Vagina (tissue), 2 donors: ENCODE measurements at regions not wholly inside any gene's neighbourhood (a gene's known extent, or its start where the extent isn't known, plus 50 kb on each side); places are given as distances from the start of the nearest gene placed in this dataset.

Experiments
- CTCF ChIP-seq, 3 experiments: fragments of 450-650 bp in 2 of 3; fragments of 200-600 bp in 1 of 3; sonication (generic) in 1 of 3; IDR thresholded peaks; one replicate each; pipeline ENCODE4 v1.5.1; 2017 to 2019; ENCODE audit warnings: antibody characterized with exemption in 3 of 3, mild to moderate bottlenecking in 2 of 3, moderate library complexity in 2 of 3
- POLR2A ChIP-seq, 2 donors: fragments of 450-650 bp; IDR thresholded peaks; one replicate each; pipeline ENCODE4 v1.6.1; 2017; ENCODE audit warnings: antibody characterized with exemption in 2 of 2, mild to moderate bottlenecking in 2 of 2, moderate library complexity in 2 of 2

- TF ChIP-seq CTCF (IDR thresholded peaks at IDR 0.05): no peak
- no peak for TF ChIP-seq POLR2A (IDR thresholded peaks at IDR 0.05)
These were observed 664.0 kb upstream of the ARGLU1 start for GRCh38 chr13:107231944-107232343.
